COLO668 (cell line): ENCODE measurements at regions not wholly inside any gene's neighbourhood (a gene's known extent, or its start where the extent isn't known, plus 50 kb on each side); places are given as distances from the start of the nearest gene placed in this dataset.

Source experiments
- DNase-seq: peaks from one replicate; lab custom pipeline; 2025; ENCODE audit not compliant: unreplicated experiment; lab: John Stamatoyannopoulos, UW

GRCh38 chr5:66348387-66349125 is 204.5 kb downstream of the SREK1 start:
- DNase-seq, result no peak

DNA sequence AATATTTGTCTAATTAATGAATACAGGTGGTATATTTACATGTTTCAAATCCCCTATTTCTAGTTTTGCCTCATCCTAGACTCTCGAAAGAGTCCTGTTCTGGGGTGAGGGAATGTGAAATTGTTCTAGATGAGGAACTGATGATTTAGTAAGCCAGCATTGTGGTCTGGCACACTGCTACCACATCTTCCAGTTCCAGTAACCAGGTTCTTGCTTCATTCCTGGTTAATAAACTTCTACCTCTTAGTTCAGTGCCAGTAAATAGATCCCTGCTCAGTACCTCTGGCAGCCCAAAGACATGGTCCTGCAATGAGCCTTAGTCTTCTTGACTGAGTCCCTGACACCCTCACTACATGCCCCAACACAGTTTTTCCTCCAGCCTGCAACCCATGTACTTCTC is 207.7 kb downstream of the SREK1 start:
- no peak for DNase-seq

- DNase-seq, result no peak
These were observed 209.1 kb downstream of the SREK1 start for GRCh38 chr5:66353186-66353585.

DNA sequence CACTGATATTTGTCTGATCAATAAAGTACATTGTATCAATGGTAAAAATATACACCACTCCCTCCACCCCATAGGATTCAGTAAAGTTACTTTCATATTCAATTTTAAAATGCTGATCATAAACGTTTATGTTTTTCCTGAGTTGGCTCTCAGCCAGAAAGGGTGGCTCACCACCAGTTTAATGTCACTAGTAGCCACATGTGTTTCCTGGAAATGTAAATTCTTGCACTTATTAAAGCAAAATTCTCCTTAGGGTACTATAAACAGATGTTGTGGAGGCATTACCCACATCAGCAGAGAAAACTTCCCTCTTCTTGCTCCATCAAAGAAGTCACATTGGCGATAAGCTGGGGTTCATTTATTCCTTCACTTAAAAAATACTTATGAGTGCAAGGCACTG is 210.3 kb downstream of the SREK1 start:
- DNase-seq, result no peak

GRCh38 chr5:66356011-66356565 is 212.0 kb downstream of the SREK1 start:
- no peak for DNase-seq

GRCh38 chr5:66358741-66359140 is 214.6 kb downstream of the SREK1 start:
- DNase-seq, result no peak

DNA sequence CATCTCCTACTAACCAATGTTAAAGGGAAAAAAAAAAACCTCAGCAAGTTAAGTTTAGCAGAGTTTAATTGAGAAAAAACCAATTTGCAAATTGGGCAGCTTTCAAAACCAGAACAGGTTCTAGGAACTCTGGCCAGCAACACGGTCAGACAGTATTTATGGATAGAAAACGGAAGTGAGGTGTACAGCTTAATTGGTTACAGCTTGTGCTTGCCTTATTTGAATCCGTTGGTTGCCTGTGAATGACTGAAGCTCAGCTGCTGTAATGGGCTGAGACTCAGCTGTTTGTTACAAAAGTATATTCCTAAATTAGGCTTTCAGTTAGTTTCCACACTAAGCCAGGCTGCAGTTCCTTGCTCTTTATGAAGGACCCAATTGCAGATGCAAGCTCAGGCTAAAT is 217.0 kb downstream of the SREK1 start:
- no peak for DNase-seq

DNA sequence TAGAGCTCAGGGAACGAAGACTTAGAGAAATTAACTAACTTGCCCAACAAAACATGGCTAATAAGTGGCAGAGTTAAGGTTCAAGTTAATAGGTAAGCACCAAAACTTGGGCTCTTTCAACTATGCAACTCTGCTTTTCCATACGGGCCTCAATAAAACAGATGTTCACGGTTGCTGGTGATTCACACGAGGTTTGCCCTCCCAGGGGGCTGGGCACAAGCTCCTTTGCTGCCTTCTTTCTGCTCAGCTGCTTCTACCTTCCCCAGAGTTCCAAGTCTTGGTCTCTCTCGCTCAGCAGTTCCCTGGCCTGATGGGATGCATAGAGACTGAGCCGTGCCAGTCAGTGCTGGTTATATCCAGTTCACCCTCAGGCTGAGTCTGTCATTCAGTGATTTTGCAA is 217.9 kb downstream of the SREK1 start:
- DNase-seq, result no peak

GRCh38 chr5:66362687-66363086 is 218.6 kb downstream of the SREK1 start:
- DNase-seq, result no peak

- DNase-seq, result no peak
These were observed 219.0 kb downstream of the SREK1 start for GRCh38 chr5:66363097-66363496.

- no peak for DNase-seq
These were observed 220.1 kb downstream of the SREK1 start for GRCh38 chr5:66364186-66364585.

DNA sequence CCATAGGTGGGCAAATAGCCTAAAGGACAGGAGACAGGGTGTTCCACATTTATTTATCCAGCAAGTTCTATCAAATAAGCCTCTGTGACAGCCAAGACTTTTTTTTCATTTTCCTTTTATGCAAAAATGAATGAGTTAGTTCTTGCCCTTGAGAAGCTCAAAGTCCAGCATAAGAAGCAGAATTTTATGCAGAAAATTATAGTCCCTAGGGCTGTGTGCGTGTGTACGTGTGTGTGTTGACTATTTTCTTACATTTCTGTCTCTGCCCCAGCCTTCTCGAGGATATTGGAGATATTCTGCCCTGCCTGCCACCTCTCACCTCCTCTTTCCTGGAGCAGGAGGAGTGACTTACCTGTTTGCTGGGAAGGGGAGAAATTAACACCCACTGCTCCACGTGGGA is 221.9 kb downstream of the SREK1 start:
- no peak for DNase-seq

DNA sequence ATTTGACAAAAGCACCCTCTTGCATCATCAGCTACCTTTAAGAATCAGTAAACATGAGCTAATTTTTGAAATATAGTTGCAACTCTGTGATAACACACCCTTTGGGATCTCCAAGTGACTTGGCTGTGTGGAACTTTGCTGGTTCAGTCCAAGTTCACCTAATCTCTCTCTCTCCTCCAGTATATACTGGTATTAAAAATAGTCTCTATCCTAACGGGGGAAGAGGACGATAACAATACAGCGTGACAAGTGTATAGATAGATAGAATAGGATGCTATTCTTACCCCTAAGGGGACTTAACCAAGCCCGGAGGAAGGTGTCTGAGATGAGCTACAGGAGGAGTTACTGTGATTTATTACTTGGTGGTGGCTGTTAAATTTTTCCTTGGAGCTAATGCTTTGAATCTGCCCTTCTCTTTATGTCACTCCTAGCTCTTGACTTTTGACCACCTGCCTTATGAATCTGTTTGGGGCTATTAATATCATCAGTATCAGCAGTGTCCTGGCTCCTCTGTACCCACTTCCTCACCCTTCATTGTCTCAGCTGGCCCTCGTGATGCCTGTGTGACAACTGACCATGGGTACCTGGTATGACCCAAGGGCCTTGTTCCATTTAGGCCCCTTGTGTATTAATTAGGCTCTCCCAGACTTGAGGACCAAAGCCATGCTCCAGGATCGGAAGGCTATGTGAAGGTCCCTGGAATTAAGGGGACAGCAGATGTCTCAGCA is 223.9 kb downstream of the SREK1 start:
- no peak for DNase-seq

GRCh38 chr5:66368811-66369210 is 224.7 kb downstream of the SREK1 start:
- DNase-seq, result no peak

- no peak for DNase-seq
These were observed 218.4 kb upstream of the MAST4 start for GRCh38 chr5:66377747-66378146.

DNA sequence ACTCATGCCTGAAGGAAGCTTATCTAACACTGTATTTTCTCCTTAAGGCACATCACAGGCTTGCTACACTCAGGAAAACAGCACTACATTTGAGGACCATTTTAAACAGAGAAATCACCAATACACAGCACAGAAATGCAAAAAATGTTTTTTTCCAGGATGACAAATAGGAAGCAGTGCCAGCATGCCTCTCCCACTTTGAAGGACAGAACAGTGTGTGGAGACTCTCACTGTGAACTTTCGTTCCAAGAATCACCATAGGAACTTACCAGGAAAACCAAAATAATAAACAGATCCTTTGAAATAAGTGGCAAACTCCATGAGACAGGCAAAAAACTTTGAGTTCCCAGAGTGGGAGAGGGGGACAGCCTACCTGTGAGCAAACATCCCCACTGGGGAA is 217.8 kb upstream of the MAST4 start:
- DNase-seq, result no peak

DNA sequence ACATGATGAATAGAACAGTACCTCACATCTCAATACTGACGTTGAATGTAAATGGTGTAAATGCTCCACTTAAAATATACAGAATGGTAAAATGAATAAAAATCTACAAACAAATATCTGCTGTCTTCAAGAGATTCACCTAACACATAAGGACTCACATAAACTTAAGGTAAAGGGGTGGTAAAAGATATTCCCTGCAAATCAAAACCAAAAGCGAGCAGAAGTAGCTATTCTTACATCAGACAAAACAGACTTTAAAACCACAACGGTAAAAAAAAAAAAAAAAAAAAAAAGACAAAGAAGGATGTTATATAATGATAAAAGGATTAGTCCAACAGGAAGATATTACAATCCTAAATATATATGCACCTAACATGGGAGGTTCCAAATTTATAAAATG is 214.0 kb upstream of the MAST4 start:
- DNase-seq, result no peak

GRCh38 chr5:66405145-66405544 is 191.0 kb upstream of the MAST4 start:
- peak; percentile 41 for DNase-seq

DNA sequence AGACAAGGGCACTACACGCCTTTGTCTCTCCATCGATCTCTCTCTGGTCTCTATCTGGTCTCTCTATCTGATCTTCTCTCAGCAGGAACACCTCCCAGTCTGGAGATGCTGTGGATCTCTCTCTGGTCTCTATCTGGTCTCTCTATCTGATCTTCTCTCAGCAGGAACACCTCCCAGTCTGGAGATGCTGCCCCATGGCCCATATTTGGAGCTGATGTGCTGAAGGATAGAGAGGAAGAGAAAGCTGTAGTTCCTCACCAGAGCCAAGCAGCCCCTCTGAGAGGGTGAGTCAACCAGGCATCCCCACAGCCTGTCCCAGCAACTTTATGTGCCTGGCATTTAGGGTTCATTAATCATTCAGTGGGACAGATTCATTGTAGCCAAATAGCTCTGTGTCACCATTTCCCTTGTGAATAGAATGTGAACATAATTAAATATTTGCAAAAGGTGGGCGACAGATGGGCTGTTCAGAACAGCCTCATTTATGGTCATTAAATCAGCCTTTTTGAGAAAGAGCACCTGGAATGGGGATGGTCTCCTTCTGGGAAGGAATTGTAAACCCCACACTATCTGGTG is 189.3 kb upstream of the MAST4 start:
- peak; percentile 40 for DNase-seq

- DNase-seq, result no peak
These were observed 188.4 kb upstream of the MAST4 start for GRCh38 chr5:66407765-66408164.

DNA sequence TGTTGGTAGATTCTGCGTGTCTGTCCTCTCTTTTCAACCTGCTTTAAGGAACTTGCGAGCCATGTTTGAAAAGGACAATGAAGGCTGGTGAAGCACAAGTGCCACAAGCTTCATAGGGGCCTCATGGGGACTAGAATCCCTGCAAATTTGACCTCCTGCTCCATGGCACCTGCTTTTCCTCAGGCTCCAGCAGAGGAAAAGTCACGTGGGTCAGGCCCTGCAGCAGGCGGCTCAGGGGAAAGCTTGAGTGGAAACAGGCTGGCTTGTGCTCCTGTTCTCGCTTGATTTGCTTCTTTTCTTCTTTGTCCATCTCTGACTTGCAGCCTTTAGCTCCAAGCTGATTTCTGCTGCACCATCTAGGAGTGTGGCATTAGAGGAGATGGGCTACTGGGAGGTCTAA is 187.6 kb upstream of the MAST4 start:
- no peak for DNase-seq

- DNase-seq, result peak; percentile 70
These were observed 186.1 kb upstream of the MAST4 start for GRCh38 chr5:66410122-66410521.
